ENCODE measurements at regions not wholly inside any gene's neighbourhood (a gene's known extent, or its start where the extent isn't known, plus 50 kb on each side); places are given as distances from the start of the nearest gene placed in this dataset.

GRCh38 chr20:6395695-6396094 is 272.9 kb upstream of the FERMT1 start:
- no peak for DNase-seq (ENCODE audit: low spot score in 2 of 2)
- Histone ChIP-seq H3K9me3 (no peaks in the 10 kb centered on the region), H3K27me3 (no peaks in the 10 kb centered on the region), H3K27ac (no peak overlapping the region), H3K36me3 (no peaks in the 10 kb centered on the region), H3K4me3 (no peak overlapping the region), H3K4me1 (no peaks in the 10 kb centered on the region)
- 0 to 6% methylated on average over 2 of the region's 2 CpGs for WGBS, 2 donors
- no peak for TF ChIP-seq CTCF (IDR thresholded peaks at IDR 0.05)
- TF ChIP-seq EP300 (IDR thresholded peaks at IDR 0.05): no peak
- no peak for TF ChIP-seq POLR2A (IDR thresholded peaks at IDR 0.05)

DNA sequence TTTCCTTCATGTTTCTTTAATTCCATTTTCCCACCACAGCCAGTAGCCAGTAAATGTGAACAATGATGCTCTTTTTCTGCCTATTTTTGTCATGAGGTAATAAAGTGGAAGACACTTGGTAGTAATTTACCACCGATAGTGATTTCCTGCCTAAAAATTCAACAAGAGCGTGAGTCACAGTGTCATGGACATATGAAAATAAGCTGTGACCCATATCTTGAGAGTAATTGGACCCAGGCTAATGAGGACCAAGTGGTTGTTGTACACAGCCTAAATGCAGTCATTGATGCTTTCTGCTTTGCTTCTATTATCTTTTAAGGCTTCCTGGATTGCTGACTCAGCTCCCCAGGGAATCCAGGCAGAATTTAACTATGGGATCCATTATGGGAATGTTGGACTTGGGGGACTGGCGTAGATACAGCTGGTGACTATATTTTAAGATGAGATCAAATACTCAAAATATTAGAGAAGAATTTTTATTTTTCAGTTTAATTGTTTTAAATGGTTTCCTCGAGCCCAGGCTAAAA is 265.9 kb upstream of the FERMT1 start:
- TF ChIP-seq EP300 (IDR thresholded peaks at IDR 0.05): no peak
- H3K27me3 ChIP-seq: no peaks in the 10 kb centered on the region
- no peak overlapping the region for H3K4me3 ChIP-seq
- DNase-seq (ENCODE audit: low spot score in 2 of 2): no peak
- H3K9me3 ChIP-seq: peaks cover 0 to 8% (median 0%) of the 10 kb centered on the region in 4 donors
- H3K4me1 ChIP-seq: no peaks in the 10 kb centered on the region
- H3K36me3 ChIP-seq: no peaks in the 10 kb centered on the region
- H3K27ac ChIP-seq: no peak overlapping the region
- WGBS, 2 donors: 40 to 43% methylated on average over 4 of the region's 4 CpGs

DNA sequence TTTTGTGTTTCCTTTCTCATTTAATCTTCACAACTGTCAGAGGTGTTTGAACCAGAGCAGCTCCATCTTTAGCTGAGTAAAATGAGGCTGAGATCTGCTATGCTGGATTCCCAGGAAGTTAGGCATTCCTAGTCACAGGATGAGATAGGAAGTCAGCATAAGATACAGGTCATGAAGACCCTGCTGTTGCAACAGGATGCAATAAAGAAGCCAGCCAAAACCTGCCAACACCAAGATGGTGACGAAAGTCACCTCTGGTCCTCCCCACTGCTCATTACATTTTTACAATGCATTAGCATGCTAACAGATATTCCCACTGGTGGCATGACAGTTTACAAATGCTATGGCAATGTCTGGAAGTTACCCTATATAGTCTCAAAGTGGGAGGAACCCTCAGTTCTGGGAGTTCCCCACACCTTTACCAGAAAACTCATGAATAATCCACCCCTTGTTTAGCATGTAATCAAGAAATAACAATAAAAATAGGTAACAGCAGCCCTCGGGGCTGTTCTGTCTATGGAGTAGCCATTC is 262.2 kb upstream of the FERMT1 start:
- Histone ChIP-seq H3K9me3 (peaks cover 0 to 8% (median 0%) of the 10 kb centered on the region in 4 donors), H3K27me3 (no peaks in the 10 kb centered on the region), H3K27ac (no peak overlapping the region), H3K4me1 (no peaks in the 10 kb centered on the region), H3K36me3 (no peaks in the 10 kb centered on the region), H3K4me3 (no peak overlapping the region)
- 77 to 83% methylated on average over 2 of the region's 2 CpGs for WGBS, 2 donors
- TF ChIP-seq CTCF (IDR thresholded peaks at IDR 0.05) (no peak), POLR2A (IDR thresholded peaks at IDR 0.05) (no peak), EP300 (IDR thresholded peaks at IDR 0.05) (no peak)
- no peak for DNase-seq (ENCODE audit: low spot score in 2 of 2)

DNA sequence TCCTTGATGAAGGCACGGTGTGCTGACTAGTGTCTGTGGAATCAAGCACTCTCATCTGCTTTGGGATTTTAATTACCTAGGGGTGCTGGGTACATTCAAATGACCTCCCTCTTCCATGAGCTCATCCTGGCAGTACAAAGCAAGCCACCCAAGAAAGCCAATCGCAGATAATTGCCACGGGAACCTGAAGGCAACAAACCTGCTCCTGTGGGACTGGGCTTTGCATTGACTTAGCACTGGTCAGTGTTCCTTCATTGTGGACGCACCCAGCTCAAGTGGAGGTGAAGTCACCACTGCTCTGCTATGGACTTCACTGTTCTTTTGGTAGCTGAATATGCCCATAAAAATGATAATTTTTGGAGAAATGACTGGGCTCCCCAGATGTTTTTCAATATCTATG is 261.6 kb upstream of the FERMT1 start:
- 59 to 63% methylated on average over 4 of the region's 4 CpGs for WGBS, 2 donors
- H3K27ac ChIP-seq: no peak overlapping the region
- H3K9me3 ChIP-seq: peaks cover 0 to 8% (median 0%) of the 10 kb centered on the region in 4 donors
- TF ChIP-seq POLR2A (IDR thresholded peaks at IDR 0.05) (no peak), CTCF (IDR thresholded peaks at IDR 0.05) (no peak), EP300 (IDR thresholded peaks at IDR 0.05) (no peak)
- H3K4me1 ChIP-seq: no peaks in the 10 kb centered on the region
- DNase-seq (ENCODE audit: low spot score in 2 of 2): no peak
- H3K36me3 ChIP-seq: no peaks in the 10 kb centered on the region
- no peak overlapping the region for H3K4me3 ChIP-seq
- no peaks in the 10 kb centered on the region for H3K27me3 ChIP-seq

- no peaks in the 10 kb centered on the region for H3K4me1 ChIP-seq
- H3K4me3 ChIP-seq: no peak overlapping the region
- no peaks in the 10 kb centered on the region for H3K36me3 ChIP-seq
- no peaks in the 10 kb centered on the region for H3K27me3 ChIP-seq
- DNase-seq (ENCODE audit: low spot score in 2 of 2): no peak
- WGBS, 2 donors: 41 to 42% methylated on average over 4 of the region's 4 CpGs
- TF ChIP-seq CTCF (IDR thresholded peaks at IDR 0.05) (no peak), POLR2A (IDR thresholded peaks at IDR 0.05) (no peak), EP300 (IDR thresholded peaks at IDR 0.05) (no peak)
- peaks cover 0 to 7% (median 0%) of the 10 kb centered on the region in 4 donors for H3K9me3 ChIP-seq
- H3K27ac ChIP-seq: no peak overlapping the region
Measured at GRCh38 chr20:6381887-6382286, 259.1 kb upstream of the FERMT1 start.

- H3K27me3 ChIP-seq: no peaks in the 10 kb centered on the region
- no peak overlapping the region for H3K27ac ChIP-seq
- TF ChIP-seq CTCF (IDR thresholded peaks at IDR 0.05) (no peak), POLR2A (IDR thresholded peaks at IDR 0.05) (no peak), EP300 (IDR thresholded peaks at IDR 0.05) (no peak)
- no peak for DNase-seq (ENCODE audit: low spot score in 2 of 2)
- H3K4me1 ChIP-seq: no peaks in the 10 kb centered on the region
- no peaks in the 10 kb centered on the region for H3K36me3 ChIP-seq
- no peak overlapping the region for H3K4me3 ChIP-seq
- no peaks in the 10 kb centered on the region for H3K9me3 ChIP-seq
Measured at GRCh38 chr20:6362245-6362644, 239.4 kb upstream of the FERMT1 start.
